Retinal pigment epithelial cell (primary cell): ENCODE measurements at regions not wholly inside any gene's neighbourhood (a gene's known extent, or its start where the extent isn't known, plus 50 kb on each side); places are given as distances from the start of the nearest gene placed in this dataset.

ENCODE experiments used
- DNase-seq: peaks from one replicate; pipeline ENCODE4 v3.0.0-alpha.2; 2010; ENCODE audit warnings: low read depth
- H3K4me3 ChIP-seq: 2 replicates; pipeline ENCODE4 v1.5.1; 2011; ENCODE audit warnings: mild to moderate bottlenecking, low read length, control low read depth, moderate library complexity
- CTCF ChIP-seq: conservative IDR thresholded peaks from 2 replicates; pipeline ENCODE4 v1.5.1; 2011; ENCODE audit warnings: low read depth, low read length, control low read depth, inconsistent platforms

- no peak for DNase-seq
- H3K4me3 ChIP-seq = no peak overlapping the region
- no peak for TF ChIP-seq CTCF
Observed at GRCh38 chr1:8203056-8203455, 114.9 kb upstream of the SLC45A1 start.

- no peak for TF ChIP-seq CTCF
- no peak overlapping the region for H3K4me3 ChIP-seq
- peak; percentile 90 for DNase-seq
Observed at GRCh38 chr1:8202182-8202905, 115.6 kb upstream of the SLC45A1 start.

GRCh38 chr1:8201331-8201861 lies 116.5 kb upstream of the SLC45A1 start:
- DNase-seq = peak; percentile 69
- no peak overlapping the region for H3K4me3 ChIP-seq
- TF ChIP-seq CTCF = no peak

GRCh38 chr1:8200317-8201115 lies 117.4 kb upstream of the SLC45A1 start:
- DNase-seq = no peak
- H3K4me3 ChIP-seq = no peak overlapping the region
- no peak for TF ChIP-seq CTCF

GRCh38 chr1:8198522-8198921 lies 119.4 kb upstream of the SLC45A1 start:
- TF ChIP-seq CTCF = no peak
- no peak for DNase-seq
- H3K4me3 ChIP-seq = no peak overlapping the region

DNA sequence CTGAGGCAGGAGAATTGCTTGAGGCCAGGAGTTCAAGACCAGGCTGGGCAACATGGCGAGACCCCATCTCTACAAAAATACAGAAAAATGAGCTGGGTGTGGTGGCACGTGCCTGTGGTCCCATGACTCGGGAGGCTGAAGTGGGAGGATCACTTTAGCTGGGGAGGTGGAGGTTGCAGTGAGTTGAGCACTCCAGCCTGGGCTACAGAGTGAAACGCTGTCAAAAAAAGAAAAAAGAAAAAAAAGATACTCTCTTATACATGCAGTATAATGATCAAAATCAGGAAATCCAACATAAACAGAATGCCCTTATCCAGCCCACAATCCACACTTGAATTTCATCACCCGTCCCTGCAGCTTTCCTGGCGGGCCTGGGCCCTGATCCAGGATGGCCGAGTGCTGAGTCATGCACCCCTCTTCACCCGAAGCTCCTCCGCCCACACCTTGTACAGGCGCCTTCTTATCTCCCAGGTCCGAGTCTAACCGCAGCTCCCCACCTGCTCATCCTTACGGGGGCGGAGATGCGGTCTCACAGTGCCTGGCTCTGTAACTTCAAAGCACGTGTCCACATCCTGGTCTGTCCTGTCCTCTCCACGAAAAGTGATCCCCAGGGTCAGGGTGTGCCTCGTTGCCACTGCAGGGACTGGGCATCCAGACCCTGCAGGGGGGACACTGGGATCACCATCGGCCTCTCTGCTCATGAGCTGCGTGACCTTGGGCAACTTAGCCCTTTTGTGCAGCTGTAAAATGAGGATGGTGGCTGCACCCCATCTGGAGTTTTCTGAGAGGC lies 120.2 kb upstream of the SLC45A1 start:
- TF ChIP-seq CTCF = no peak
- no peak overlapping the region for H3K4me3 ChIP-seq
- DNase-seq = peak; percentile 51
